B cell (primary cell): ENCODE measurements at regions not wholly inside any gene's neighbourhood (a gene's known extent, or its start where the extent isn't known, plus 50 kb on each side); places are given as distances from the start of the nearest gene placed in this dataset.

Experiments used
- EZH2 ChIP-seq: IDR thresholded peaks from 2 replicates; pipeline ENCODE4 v1.6.1; 2012; ENCODE audit warnings: borderline replicate concordance, low read depth, mild to moderate bottlenecking, moderate library complexity, low read length; ENCODE audit not compliant: insufficient read depth, poor library complexity, severe bottlenecking
- TF ChIP-seq, protein P1 (sequence below): fragments of 200-600 bp; IDR thresholded peaks from one replicate; pipeline ENCODE4 v1.8.0; 2022; ENCODE audit warnings: antibody characterized with exemption, mild to moderate bottlenecking

GRCh38 chr3:88775026-88775690 lies 332.3 kb upstream of the EPHA3 start:
- TF ChIP-seq, protein P1, sequence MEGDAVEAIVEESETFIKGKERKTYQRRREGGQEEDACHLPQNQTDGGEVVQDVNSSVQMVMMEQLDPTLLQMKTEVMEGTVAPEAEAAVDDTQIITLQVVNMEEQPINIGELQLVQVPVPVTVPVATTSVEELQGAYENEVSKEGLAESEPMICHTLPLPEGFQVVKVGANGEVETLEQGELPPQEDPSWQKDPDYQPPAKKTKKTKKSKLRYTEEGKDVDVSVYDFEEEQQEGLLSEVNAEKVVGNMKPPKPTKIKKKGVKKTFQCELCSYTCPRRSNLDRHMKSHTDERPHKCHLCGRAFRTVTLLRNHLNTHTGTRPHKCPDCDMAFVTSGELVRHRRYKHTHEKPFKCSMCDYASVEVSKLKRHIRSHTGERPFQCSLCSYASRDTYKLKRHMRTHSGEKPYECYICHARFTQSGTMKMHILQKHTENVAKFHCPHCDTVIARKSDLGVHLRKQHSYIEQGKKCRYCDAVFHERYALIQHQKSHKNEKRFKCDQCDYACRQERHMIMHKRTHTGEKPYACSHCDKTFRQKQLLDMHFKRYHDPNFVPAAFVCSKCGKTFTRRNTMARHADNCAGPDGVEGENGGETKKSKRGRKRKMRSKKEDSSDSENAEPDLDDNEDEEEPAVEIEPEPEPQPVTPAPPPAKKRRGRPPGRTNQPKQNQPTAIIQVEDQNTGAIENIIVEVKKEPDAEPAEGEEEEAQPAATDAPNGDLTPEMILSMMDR, result no peak
- no peak for TF ChIP-seq EZH2
